ENCODE measurements at regions not wholly inside any gene's neighbourhood (a gene's known extent, or its start where the extent isn't known, plus 50 kb on each side); places are given as distances from the start of the nearest gene placed in this dataset.

DNA sequence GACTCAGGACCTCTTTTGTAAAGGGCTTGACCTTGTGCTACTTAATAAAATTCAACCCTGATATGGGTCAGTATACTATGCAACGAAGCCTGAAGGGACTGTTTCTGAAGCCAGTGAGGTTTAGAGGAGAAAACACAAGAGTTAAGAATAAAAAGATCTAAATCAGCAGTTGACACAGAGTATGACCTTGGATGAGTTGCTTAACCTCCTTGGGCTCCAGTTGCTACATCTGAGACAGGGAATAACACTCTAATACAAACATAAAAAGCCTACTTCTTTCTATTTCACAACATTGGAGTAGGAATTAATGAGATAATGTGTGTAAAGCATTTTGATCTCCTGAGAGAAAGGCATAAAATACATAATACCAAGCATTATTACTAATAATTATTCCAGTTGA, 882.4 kb upstream of the ADGRL2 start:
- Histone ChIP-seq H3K23ac (ENCODE audit: insufficient read length) (no peak overlapping the region), H2BK12ac (ENCODE audit: low read depth, low read length) (no peak overlapping the region), H3K23me2 (ENCODE audit: low read depth, low read length) (no peaks in the 10 kb centered on the region), H4K91ac (replicated peaks; ENCODE audit: insufficient read length, low read length) (no peak overlapping the region), H2AK5ac (ENCODE audit: low read depth, low read length) (no peak overlapping the region), H4K8ac (ENCODE audit: extremely low read depth, insufficient read depth, low read length) (no peak overlapping the region), H3K4ac (replicated peaks; ENCODE audit: insufficient read length, low read depth, low read length) (no peak overlapping the region), H4K5ac (ENCODE audit: insufficient read length, low read depth, low read length) (no peak overlapping the region), H3K4me2 (ENCODE audit: insufficient read depth in 1 of 2, low read depth in 2 of 2, low read length in 2 of 2) (no peak overlapping the region), H2BK20ac (ENCODE audit: low read length) (no peak overlapping the region), H2AFZ (ENCODE audit: low read length) (no peak overlapping the region), H4K20me1 (replicated peaks in 1 of 2; ENCODE audit: control insufficient read depth in 1 of 2, insufficient read depth in 2 of 2, low read length in 2 of 2) (no peaks in the 10 kb centered on the region), H3K9me3 (ENCODE audit: insufficient read depth in 2 of 2, low read depth in 1 of 2, low read length in 1 of 2) (no peaks in the 10 kb centered on the region), H3K4me1 (replicated peaks in 1 of 4; ENCODE audit: control insufficient read depth in 3 of 4, insufficient read depth in 4 of 4, low read length in 3 of 4) (no peaks in the 10 kb centered on the region), H2BK15ac (ENCODE audit: low read length) (no peak overlapping the region), H3K27ac (ENCODE audit: low read depth, low read length) (no peak overlapping the region), H3K9ac (replicated peaks in 1 of 4; ENCODE audit: extremely low read depth in 1 of 4, low read depth in 3 of 4, low read length in 3 of 4) (no peak overlapping the region), H3K79me1 (ENCODE audit: low read depth, low read length) (no peaks in the 10 kb centered on the region), H3K36me3 (ENCODE audit: control insufficient read depth in 2 of 4, insufficient read depth in 4 of 4, low read length in 3 of 4) (no peaks in the 10 kb centered on the region), H2BK5ac (ENCODE audit: low read depth, low read length) (no peak overlapping the region), H2BK120ac (replicated peaks; ENCODE audit: low read depth, low read length) (no peak overlapping the region), H3K27me3 (replicated peaks in 1 of 4; ENCODE audit: control insufficient read depth in 3 of 4, extremely low read depth in 1 of 4, insufficient read depth in 3 of 4, low read length in 3 of 4) (no peaks in the 10 kb centered on the region), H3K56ac (replicated peaks; ENCODE audit: insufficient read length, low read depth, low read length) (no peak overlapping the region), H3K79me2 (ENCODE audit: control insufficient read depth in 1 of 2, insufficient read depth in 2 of 2, low read length in 2 of 2) (no peaks in the 10 kb centered on the region), H3K14ac (ENCODE audit: insufficient read length) (no peak overlapping the region), H3K18ac (ENCODE audit: extremely low read depth, low read length) (no peak overlapping the region), H3K4me3 (ENCODE audit: extremely low read depth in 1 of 4, insufficient read depth in 2 of 4, low read depth in 3 of 4, low read length in 4 of 4) (no peak overlapping the region)
- DNase-seq (ENCODE audit: low read depth in 1 of 2, low spot score in 2 of 2) (no peak), FAIRE-seq (no peak)
- WGBS, 2 experiments (ENCODE audit: extremely low coverage in 1 of 2, insufficient coverage in 1 of 2, insufficient read length in 1 of 2, insufficient replicate concordance in 2 of 2, low coverage in 1 of 2, low lambda C conversion rate in 2 of 2, missing lambda C conversion rate in 1 of 2): 79% methylated on average over 1 of the region's 1 CpG; no CpG with 5 or more reads in 1 of the 2 experiments
- ChIA-PET POLR2A (ENCODE audit: partially characterized antibody) (no interaction called here), CTCF (ENCODE audit: partially characterized antibody) (no interaction called here)
- TF ChIP-seq SRF (IDR thresholded peaks at IDR 0.05; ENCODE audit: low read depth, low read length): no peak
- TF ChIP-seq EZH2 (IDR thresholded peaks at IDR 0.05; ENCODE audit: low read depth, low read length, severe bottlenecking): no peak
- TF ChIP-seq TBP (IDR thresholded peaks at IDR 0.05; ENCODE audit: low read depth, low read length): no peak
- TF ChIP-seq ASH2L (IDR thresholded peaks at IDR 0.05; ENCODE audit: low read length): no peak
- TF ChIP-seq SUZ12 (IDR thresholded peaks at IDR 0.05; ENCODE audit: low read length): no peak
- TF ChIP-seq TAF1 (IDR thresholded peaks at IDR 0.05; ENCODE audit: low read depth, low read length): no peak
- TF ChIP-seq CREB1 (IDR thresholded peaks at IDR 0.05): no peak
- TF ChIP-seq, protein P1, sequence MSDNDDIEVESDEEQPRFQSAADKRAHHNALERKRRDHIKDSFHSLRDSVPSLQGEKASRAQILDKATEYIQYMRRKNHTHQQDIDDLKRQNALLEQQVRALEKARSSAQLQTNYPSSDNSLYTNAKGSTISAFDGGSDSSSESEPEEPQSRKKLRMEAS (IDR thresholded peaks at IDR 0.05): no peak
- TF ChIP-seq, protein P2, sequence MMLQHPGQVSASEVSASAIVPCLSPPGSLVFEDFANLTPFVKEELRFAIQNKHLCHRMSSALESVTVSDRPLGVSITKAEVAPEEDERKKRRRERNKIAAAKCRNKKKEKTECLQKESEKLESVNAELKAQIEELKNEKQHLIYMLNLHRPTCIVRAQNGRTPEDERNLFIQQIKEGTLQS (IDR thresholded peaks at IDR 0.05; ENCODE audit: insufficient read depth, low read depth, low read length): no peak
- TF ChIP-seq POLR2A (IDR thresholded peaks at IDR 0.05; ENCODE audit: control extremely low read depth in 1 of 2, low read depth in 2 of 2, low read length in 2 of 2): no peak
- TF ChIP-seq SP2 (IDR thresholded peaks at IDR 0.05; ENCODE audit: low read length): no peak
- TF ChIP-seq YY1 (IDR thresholded peaks at IDR 0.05; ENCODE audit: low read depth, low read length): no peak
- no peak for TF ChIP-seq KDM5A (IDR thresholded peaks at IDR 0.05; ENCODE audit: low read length)
- TF ChIP-seq GTF2F1 (IDR thresholded peaks at IDR 0.05; ENCODE audit: borderline replicate concordance, low read depth, low read length): no peak
- TF ChIP-seq SIRT6 (IDR thresholded peaks at IDR 0.05; ENCODE audit: low read length): no peak
- TF ChIP-seq HDAC6 (IDR thresholded peaks at IDR 0.05; ENCODE audit: low read depth, low read length): no peak

All from H1 (cell line).